Heart left ventricle (tissue), 13 donors: ENCODE measurements at regions not wholly inside any gene's neighbourhood (a gene's known extent, or its start where the extent isn't known, plus 50 kb on each side); places are given as distances from the start of the nearest gene placed in this dataset.

Experiments used
- POLR2A ChIP-seq, 2 donors: fragments of 450-650 bp; IDR thresholded peaks; one replicate each; pipeline ENCODE4 v1.6.1; 2017; ENCODE audit warnings: antibody characterized with exemption in 2 of 2, mild to moderate bottlenecking in 2 of 2, moderate library complexity in 2 of 2
- TF ChIP-seq, protein P1 (sequence below), 12 donors: fragments of 200-600 bp; sonication (generic) in 4 of 12; IDR thresholded peaks; one replicate each; pipeline versions ENCODE4 v1.5.0 to v1.8.0; 2018 to 2022; ENCODE audit warnings: antibody characterized with exemption in 12 of 12, mild to moderate bottlenecking in 5 of 12
- donor health status: ischemic (EF 13 %, LVEDD 7.1; RV severe dilation, severe dysfunction).
- donor health status: DM: no; HTN: yes; CAD: no.
- donor health status: DM: no; HTN: no; CAD: no.
- donor health status: ischemic (EF 25% LVEDD 6.9; RV normal size, moderate dysfunction).
- donor health status: ischemic (EF 25% LVEDD 5.7; RV mildly dilated, moderate dysfunction).
- donor health status: ischemic (EF 35%, LVEDD 5.7; RV mildly dilated, moderate dysfunction).
- donor health status: nonischemic (EF 11% LVEDD 7.7; RV severe dilation, severe dysfunction).
- donor health status: DM: yes; HTN: yes; CAD: no.
- donor health status: PGD.
- donor health status: ischemic (EF 29% LVEDD 5.4; RV normal size, mild dysfunction).
- donor health status: nonischemic (EF 23%, LVEDD 6.1; RV moderate dilation, normal function).

DNA sequence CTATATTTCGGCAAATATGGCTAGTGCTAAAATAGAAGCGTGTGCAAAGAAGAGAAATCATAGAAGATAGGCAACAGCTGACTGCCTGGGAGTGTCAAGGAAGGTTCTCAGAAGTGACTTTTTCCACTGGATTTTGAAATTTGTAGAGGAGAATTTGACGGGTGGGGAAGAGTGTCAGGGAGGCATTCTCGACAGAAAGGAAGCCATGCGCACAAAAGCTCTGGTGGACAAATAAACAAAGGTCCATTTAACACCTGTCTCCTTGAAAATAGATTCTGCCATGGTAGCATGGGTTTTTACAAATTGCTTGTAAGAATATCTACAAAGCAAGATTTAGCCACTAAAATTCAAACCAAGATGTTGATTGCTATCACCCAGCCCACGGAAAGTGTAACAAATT is 1081.5 kb downstream of the GALC start:
- TF ChIP-seq, protein P1, sequence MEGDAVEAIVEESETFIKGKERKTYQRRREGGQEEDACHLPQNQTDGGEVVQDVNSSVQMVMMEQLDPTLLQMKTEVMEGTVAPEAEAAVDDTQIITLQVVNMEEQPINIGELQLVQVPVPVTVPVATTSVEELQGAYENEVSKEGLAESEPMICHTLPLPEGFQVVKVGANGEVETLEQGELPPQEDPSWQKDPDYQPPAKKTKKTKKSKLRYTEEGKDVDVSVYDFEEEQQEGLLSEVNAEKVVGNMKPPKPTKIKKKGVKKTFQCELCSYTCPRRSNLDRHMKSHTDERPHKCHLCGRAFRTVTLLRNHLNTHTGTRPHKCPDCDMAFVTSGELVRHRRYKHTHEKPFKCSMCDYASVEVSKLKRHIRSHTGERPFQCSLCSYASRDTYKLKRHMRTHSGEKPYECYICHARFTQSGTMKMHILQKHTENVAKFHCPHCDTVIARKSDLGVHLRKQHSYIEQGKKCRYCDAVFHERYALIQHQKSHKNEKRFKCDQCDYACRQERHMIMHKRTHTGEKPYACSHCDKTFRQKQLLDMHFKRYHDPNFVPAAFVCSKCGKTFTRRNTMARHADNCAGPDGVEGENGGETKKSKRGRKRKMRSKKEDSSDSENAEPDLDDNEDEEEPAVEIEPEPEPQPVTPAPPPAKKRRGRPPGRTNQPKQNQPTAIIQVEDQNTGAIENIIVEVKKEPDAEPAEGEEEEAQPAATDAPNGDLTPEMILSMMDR (IDR thresholded peaks at IDR 0.05) = no peak
- TF ChIP-seq POLR2A (IDR thresholded peaks at IDR 0.05) = no peak
